ENCODE measurements at regions not wholly inside any gene's neighbourhood (a gene's known extent, or its start where the extent isn't known, plus 50 kb on each side); places are given as distances from the start of the nearest gene placed in this dataset.

DNA sequence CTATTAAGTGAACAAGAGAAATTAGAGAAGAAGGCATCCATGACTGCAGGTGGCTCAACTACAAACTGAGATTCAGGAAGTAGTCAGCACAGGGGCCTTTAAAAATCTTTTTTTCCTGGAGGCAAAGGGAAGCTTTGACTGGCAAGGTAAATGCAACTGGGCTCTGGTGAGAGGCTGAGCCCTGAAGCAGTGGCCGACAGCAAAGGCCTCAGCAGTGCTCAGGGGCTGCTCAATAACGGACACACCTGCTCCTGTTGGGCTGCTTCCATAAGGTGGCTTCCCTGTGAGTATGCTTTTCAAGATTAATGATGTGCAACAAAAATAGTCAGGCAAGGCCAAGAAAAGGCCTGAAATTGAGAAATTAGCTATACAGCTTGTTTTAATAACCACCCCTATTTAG lies 134.2 kb upstream of the RGMB start:
- no peak for DNase-seq

GRCh38 chr5:98641671-98642070 lies 131.8 kb upstream of the RGMB start:
- DNase-seq, result no peak

DNA sequence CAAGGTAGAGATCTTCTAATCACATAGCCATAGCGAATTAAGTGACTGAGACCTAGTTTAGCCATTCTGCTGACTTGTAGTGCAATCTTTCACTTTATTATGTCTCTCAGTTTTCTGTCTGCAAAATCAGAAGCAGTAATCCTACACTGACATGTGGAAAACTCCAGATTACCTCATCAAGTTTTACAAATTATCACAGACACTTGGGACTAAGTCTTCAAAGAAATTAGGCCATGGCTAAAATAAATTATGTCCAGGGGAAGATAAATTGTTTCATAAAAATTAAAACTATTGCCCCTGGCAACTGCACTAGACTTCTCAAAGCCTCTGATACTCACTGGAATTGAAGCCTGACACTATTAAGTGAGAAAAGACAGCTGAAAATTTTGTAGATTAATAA lies 129.9 kb upstream of the RGMB start:
- DNase-seq, result no peak

DNA sequence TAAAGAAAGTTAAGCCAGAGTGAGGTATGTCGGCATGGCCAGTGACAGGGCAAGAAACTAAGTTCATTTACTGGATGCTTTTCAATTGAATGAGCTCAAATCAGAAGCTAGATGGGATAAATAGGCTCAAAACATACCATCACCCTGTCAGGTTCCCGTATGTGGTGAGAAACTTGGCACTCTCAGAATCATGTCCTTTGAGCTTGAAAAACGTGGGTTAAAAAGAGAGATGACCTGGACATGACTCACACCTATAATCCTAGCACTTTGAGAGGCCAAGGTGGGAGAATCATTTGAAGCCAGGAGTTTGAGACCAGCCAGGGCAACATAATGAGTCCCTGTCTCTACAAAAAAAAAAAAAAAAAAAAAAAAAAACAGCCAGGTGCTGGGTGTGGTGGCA lies 121.7 kb upstream of the RGMB start:
- no peak for DNase-seq

DNA sequence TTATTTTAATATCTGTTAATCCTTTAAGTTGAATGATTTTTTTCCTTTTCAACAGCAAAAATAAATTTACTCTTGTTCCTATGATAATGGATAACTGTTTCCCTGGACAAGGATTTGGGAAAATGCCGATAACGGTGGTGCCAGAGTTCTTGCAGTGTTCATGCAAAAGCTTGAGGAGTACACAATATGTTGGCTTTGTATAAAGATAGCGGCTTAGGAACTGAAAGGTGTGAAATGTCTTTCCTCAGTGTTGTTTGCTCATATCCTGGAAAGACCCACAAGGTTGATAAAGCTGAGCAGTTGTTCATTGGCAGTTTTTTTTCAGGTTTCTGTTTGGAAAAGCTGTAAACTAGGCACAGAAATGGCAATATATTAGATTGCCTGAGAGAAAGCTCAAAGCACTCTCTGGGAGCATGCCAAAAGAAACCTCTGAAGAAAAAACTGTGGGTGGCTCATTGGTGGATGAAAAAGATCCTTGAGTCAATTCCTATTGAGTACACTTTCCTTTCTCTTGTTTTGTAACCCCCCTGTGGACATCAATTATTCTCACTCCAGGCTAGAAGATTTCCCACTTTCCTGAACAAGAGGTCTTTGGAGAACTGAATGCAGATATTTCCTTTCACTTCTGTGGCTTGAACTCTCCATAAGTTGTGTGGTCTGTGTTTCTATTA lies 117.2 kb upstream of the RGMB start:
- DNase-seq, result no peak

DNA sequence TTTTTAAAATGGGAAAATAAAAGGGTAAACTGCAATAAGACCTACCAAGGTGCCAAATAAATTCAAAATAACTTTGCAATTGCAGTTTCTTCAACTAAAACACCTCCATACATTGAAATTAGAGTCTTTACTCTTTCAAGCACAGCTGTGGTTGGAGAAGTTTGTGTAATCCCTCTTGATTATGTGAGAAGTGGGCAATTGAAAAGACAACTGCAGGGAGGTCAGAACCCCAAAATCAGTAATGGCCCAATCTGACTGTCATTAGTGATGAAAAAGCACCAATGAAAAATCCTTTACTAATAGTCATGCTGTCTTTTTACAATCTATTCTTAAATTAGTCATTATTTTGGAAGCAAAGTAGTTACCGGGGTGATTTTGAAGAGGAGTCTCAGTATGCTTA lies 116.7 kb upstream of the RGMB start:
- no peak for DNase-seq

DNA sequence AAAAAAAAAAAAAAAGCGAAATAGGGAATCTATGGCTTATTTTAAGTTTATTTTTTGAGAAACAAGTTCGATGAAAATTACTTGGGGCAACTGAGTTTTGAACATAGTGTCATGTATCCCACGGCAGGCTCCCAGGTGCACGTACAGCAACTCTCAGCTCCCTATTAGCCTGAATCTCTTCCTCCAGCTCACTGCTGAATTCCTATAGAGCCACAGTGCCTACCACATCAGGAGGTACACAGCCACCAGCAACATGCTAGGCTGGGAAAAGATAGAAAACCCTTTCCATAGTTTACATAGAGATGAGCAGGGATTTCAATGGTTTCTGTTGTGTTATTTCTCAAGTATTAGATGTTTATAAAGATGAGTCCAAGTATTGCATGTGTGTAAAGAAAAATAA lies 115.9 kb upstream of the RGMB start:
- DNase-seq, result no peak

- no peak for DNase-seq
These were observed 109.9 kb upstream of the RGMB start for GRCh38 chr5:98663521-98663920.

DNA sequence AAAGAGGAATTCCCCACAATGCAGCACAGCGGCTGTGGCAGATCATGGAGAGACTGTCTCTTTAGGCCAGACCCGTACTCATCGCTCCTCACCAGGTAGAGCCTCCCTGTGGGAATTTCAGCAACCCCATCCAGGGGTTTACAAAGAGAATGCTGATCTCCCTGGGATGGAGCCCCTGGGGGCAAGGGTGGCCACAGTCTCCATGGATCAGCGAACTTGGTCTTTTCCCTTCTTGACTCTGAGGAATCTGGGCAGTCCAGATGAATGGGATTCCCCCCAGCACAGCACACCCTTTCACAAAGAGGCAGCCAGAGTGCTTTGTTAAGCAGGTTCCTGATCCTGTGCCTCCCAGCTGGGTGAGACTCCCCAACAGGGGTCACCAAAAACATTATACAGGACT lies 108.7 kb upstream of the RGMB start:
- DNase-seq, result no peak

GRCh38 chr5:98679963-98680362 lies 93.5 kb upstream of the RGMB start:
- no peak for DNase-seq

DNA sequence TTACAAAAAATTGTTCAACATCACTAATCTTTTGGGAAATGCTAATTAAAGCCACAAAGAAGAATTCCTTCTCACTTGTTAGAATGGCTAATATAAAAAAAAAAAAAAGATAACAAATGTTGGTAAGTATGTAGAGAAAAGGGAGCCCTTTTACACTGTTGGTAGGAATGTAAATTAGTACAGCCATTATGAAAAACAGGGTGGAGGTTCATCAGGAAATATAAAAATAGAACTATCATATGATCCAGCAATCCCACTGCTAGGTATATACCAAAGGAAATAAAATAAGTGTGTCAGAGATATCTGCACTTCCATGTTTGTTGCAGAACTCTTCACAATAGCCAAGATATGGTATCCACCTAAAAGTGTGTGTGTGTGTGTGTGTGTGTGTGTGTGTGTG lies 83.5 kb upstream of the RGMB start:
- DNase-seq, result no peak

DNA sequence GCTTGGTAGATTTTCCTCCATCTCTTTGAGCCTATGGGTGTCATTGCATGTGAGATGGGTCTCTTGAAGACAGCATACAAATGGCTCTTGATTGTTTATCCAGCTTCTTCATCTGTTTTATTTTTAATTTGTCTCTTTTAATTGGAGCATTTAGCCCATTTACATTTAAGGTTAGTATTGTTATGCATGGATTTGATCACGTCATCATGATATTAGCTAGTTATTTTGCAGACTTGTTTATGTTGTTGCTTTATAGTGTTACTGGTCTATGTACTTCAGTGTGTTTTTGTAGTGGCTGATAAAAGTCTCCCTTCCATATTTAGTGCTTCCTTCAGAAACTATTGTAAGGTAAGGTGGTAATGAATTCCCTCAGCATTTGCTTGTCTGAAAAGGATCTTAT lies 78.6 kb upstream of the RGMB start:
- no peak for DNase-seq

- DNase-seq, result no peak
These were observed 75.1 kb upstream of the RGMB start for GRCh38 chr5:98698359-98698758.

DNA sequence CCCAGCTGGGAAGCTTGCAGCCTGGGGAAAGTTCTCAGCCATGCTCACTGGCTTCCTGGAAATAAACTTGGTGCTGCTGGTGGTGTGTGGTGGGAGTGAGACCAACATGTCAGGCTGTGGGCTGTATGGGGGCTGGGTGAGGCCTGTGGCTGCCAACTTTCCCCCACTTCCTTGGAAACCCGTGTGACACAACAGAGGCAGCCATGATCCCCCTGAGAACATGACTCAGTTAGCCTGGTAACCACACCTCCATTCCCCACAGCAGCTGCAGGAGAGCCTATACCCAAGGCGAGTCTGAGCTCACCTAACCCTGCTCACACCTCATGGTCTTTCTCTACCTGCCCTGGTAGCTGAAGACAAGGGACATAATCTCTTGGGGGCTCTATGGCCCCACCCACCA lies 72.7 kb upstream of the RGMB start:
- no peak for DNase-seq

DNA sequence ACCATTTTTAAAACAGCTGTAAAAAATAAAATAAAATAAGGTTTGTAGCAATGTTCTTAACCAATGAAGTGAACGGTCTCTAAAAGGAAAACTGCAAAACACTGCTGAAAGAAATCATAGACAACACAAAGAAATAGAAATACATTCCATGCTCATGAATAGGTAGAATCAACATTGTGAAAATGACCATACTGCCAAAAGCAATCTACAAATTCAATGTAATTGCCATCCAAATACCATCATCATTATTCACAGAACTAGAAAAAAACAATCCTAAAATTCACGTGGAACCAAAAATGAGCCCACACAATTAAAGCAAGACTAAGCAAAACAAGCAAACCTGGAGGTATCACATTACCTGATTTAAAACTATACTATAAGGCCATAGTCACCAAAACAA lies 67.6 kb upstream of the RGMB start:
- DNase-seq, result no peak

DNA sequence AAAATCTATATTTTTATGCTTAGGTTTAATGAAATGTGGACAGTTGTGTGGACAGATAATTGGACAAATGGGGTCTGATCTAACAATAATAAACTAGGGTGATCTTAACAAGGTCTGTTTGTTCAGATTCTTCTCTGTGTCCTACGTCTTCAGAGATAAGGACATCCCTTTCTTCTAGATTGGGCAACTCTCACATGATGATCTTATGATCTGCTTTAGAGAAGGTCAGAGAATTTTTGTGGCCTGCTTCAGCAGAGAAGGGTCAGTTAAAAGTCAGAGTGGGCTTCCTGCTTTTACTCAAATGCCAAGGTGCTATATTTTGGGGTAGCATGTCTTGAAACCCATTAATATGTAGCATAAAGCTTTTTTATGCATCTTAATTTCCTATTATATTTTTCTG lies 63.8 kb upstream of the RGMB start:
- no peak for DNase-seq

DNA sequence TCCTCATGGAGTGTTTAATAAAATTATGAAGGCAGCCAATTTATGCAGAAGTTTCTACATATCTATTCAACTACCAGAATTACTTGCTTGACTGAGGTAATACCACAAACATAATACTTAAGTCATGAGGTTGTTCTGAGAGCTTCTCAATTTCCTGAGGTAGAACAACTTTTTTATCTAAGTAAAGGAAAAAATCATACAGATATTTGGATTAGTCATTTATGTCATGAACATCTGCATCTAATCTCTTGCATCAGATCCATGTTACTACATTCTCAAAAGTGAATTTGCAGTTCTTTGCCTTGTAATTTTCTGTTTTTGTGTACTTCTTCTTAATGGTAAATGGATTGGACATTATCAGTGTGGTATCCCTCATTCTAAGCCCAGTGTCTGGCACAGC lies 60.4 kb upstream of the RGMB start:
- no peak for DNase-seq

DNA sequence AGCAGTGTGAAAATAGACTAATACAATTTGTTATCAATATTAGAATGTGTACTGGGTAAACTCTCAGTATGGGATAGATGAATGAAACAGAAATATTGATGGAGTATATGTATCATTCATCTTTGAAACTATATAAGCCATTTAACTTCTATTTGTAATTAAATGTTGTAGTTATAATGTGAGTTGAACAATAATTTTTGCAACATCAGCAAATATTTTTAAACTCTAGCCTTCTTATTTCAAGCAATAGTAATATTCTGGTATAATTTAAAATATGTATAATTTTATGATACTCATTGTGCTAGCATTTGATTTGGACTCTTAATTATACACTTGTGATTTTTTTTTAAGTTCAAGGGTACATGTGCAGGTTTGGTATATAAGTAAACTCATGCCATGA lies 59.6 kb upstream of the RGMB start:
- DNase-seq, result no peak

- DNase-seq, result no peak
These were observed 58.7 kb upstream of the RGMB start for GRCh38 chr5:98714710-98715288.

DNA sequence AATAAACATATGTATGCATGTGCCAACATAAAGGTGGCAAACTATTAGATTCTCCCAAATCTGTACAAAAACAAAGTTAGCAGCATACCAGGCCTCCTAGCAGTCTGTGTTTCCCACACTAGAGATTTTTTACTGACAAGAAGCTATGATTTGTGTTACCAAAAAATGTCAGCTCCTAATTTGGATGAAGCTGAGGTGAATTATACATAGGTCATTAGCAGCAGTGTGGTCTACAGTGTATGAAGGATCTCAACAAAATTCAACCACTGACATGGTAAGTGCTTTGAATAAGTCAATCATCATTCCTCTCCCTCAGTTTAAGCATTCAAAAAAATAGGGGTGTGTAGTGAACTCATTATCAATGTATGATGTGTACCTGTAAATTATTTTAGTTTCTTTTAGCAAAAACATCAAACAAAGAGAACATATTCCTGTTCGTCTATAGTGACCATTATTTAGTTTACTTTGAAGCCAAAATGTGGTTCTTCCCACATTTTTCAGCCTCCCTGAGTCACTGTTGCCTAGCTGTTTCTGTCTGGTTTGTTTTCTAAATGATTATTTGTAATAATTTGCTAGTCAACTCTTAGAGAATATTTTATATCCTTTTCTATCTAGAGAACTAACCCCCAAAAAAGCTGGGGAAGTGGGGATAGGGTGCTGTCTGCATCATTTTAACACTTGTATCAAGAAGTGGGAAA lies 52.1 kb upstream of the RGMB start:
- no peak for DNase-seq

- DNase-seq, result no peak
These were observed 51.3 kb upstream of the RGMB start for GRCh38 chr5:98722188-98722587.

DNA sequence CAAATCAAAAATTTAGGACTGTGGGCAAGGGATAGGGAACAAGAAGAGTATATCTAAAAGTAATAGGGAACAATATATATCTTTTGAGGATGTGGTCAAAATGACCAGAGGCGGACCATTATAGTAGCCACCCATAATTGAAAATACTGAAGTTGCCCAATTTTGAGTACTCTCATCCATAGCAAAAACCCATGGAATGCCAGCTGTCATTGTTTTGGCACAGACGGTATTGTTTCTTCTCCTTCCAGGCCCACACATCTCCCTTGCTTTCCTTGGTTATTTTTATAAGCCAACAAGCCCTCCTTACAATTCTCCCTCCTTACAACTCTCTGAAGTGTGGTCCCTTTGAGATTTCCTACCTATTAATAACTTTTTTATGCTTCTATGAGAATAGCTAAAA lies 50.4 kb upstream of the RGMB start:
- DNase-seq, result no peak

All from hippocampal formation (tissue), 2 donors.